ENCODE measurements at regions not wholly inside any gene's neighbourhood (a gene's known extent, or its start where the extent isn't known, plus 50 kb on each side); places are given as distances from the start of the nearest gene placed in this dataset.
A peak's percentile ranks its signal among the peaks of the same experiment; 100 is the strongest.

GRCh38 chr1:59062743-59063142, 234.2 kb upstream of the FGGY start:
- H3K4me1 ChIP-seq (ENCODE audit: control insufficient read depth, extremely low read depth, insufficient read depth, low read length): peaks cover 9% of the 10 kb centered on the region
- H2AFZ ChIP-seq (ENCODE audit: control insufficient read depth, low read length): peak overlapping the region; percentile 21
- no peak overlapping the region for H3K27ac ChIP-seq (ENCODE audit: control insufficient read depth, insufficient read depth, low read length)
- no peaks in the 10 kb centered on the region for H3K79me2 ChIP-seq (ENCODE audit: control insufficient read depth, insufficient read depth, low read length)
- H3K9me3 ChIP-seq (ENCODE audit: control insufficient read depth, low read depth, low read length): no peaks in the 10 kb centered on the region
- peak; percentile 58 for FAIRE-seq
- H3K9ac ChIP-seq (ENCODE audit: control insufficient read depth, extremely low read depth, insufficient read depth, low read length): no peak overlapping the region
- no peaks in the 10 kb centered on the region for H3K9me1 ChIP-seq (ENCODE audit: control insufficient read depth, extremely low read depth, insufficient read depth, low read length)
- peak; percentile 17 for DNase-seq (ENCODE audit: low read depth, low spot score)
- no peaks in the 10 kb centered on the region for H3K36me3 ChIP-seq (ENCODE audit: control insufficient read depth in 2 of 2, extremely low read depth in 1 of 2, insufficient read depth in 2 of 2, low read length in 2 of 2)
- no peak for TF ChIP-seq EZH2 (IDR thresholded peaks at IDR 0.05; ENCODE audit: low read length)
- TF ChIP-seq, protein P1, sequence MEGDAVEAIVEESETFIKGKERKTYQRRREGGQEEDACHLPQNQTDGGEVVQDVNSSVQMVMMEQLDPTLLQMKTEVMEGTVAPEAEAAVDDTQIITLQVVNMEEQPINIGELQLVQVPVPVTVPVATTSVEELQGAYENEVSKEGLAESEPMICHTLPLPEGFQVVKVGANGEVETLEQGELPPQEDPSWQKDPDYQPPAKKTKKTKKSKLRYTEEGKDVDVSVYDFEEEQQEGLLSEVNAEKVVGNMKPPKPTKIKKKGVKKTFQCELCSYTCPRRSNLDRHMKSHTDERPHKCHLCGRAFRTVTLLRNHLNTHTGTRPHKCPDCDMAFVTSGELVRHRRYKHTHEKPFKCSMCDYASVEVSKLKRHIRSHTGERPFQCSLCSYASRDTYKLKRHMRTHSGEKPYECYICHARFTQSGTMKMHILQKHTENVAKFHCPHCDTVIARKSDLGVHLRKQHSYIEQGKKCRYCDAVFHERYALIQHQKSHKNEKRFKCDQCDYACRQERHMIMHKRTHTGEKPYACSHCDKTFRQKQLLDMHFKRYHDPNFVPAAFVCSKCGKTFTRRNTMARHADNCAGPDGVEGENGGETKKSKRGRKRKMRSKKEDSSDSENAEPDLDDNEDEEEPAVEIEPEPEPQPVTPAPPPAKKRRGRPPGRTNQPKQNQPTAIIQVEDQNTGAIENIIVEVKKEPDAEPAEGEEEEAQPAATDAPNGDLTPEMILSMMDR (optimal IDR thresholded peaks at IDR 0.05 in 1 of 3, IDR thresholded peaks at IDR 0.05 in 1 of 3, conservative IDR thresholded peaks at IDR 0.05 in 1 of 3; ENCODE audit: extremely low read depth in 1 of 3, insufficient read depth in 2 of 3, low read length in 3 of 3): no peak
- dilution Hi-C loops (cut with MboI; ENCODE audit: extremely low pct_ligation_motif_present, low sequenced_read_pairs): no loop called here
- no peak overlapping the region for H3K4me3 ChIP-seq (ENCODE audit: control insufficient read depth in 2 of 3, extremely low read depth in 1 of 3, insufficient read depth in 2 of 3, low read depth in 1 of 3, low read length in 3 of 3)
- no peaks in the 10 kb centered on the region for H3K27me3 ChIP-seq (ENCODE audit: control insufficient read depth, extremely low read depth, insufficient read depth, low read length)
- no peak overlapping the region for H3K4me2 ChIP-seq (ENCODE audit: control insufficient read depth, extremely low read depth, insufficient read depth, low read depth, low read length)
- no peaks in the 10 kb centered on the region for H4K20me1 ChIP-seq (ENCODE audit: control insufficient read depth, extremely low read depth, insufficient read depth, low read length)

DNA sequence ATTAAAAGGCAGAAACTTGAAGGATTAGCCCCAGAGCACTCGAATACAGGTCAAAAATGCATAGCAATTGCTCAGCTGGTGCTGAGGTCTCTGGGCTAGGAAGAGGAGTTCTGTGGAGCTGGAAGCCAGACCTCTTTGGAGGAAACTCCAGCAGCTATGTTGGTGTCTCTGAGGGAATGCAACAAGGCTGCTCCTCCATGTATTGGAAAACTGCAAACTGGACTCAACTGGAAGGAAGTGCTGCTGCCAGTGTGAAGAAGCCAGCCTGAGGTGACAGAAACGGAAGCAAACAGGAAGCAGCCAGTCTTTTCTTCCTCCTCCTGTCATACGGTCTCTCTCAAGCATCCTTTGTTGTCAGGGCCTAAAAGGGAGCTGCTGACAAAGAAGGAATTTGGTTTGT, 233.4 kb upstream of the FGGY start:
- Histone ChIP-seq H3K4me1 (ENCODE audit: control insufficient read depth, extremely low read depth, insufficient read depth, low read length) (peaks cover 5% of the 10 kb centered on the region), H3K4me3 (ENCODE audit: control insufficient read depth in 2 of 3, extremely low read depth in 1 of 3, insufficient read depth in 2 of 3, low read depth in 1 of 3, low read length in 3 of 3) (no peak overlapping the region), H3K9me3 (ENCODE audit: control insufficient read depth, low read depth, low read length) (no peaks in the 10 kb centered on the region), H3K9me1 (ENCODE audit: control insufficient read depth, extremely low read depth, insufficient read depth, low read length) (no peaks in the 10 kb centered on the region), H3K27me3 (ENCODE audit: control insufficient read depth, extremely low read depth, insufficient read depth, low read length) (no peaks in the 10 kb centered on the region), H3K27ac (ENCODE audit: control insufficient read depth, insufficient read depth, low read length) (no peak overlapping the region), H3K9ac (ENCODE audit: control insufficient read depth, extremely low read depth, insufficient read depth, low read length) (no peak overlapping the region), H3K4me2 (ENCODE audit: control insufficient read depth, extremely low read depth, insufficient read depth, low read depth, low read length) (no peak overlapping the region), H2AFZ (ENCODE audit: control insufficient read depth, low read length) (no peak overlapping the region), H3K79me2 (ENCODE audit: control insufficient read depth, insufficient read depth, low read length) (no peaks in the 10 kb centered on the region), H4K20me1 (ENCODE audit: control insufficient read depth, extremely low read depth, insufficient read depth, low read length) (no peaks in the 10 kb centered on the region), H3K36me3 (ENCODE audit: control insufficient read depth in 2 of 2, extremely low read depth in 1 of 2, insufficient read depth in 2 of 2, low read length in 2 of 2) (no peaks in the 10 kb centered on the region)
- FAIRE-seq: no peak
- TF ChIP-seq EZH2 (IDR thresholded peaks at IDR 0.05; ENCODE audit: low read length): no peak
- TF ChIP-seq, protein P1 (optimal IDR thresholded peaks at IDR 0.05 in 1 of 3, IDR thresholded peaks at IDR 0.05 in 1 of 3, conservative IDR thresholded peaks at IDR 0.05 in 1 of 3; ENCODE audit: extremely low read depth in 1 of 3, insufficient read depth in 2 of 3, low read length in 3 of 3): no peak
- dilution Hi-C loops (cut with MboI; ENCODE audit: extremely low pct_ligation_motif_present, low sequenced_read_pairs): no loop called here
- no peak for DNase-seq (ENCODE audit: low read depth, low spot score)
